ENCODE measurements at regions not wholly inside any gene's neighbourhood (a gene's known extent, or its start where the extent isn't known, plus 50 kb on each side); places are given as distances from the start of the nearest gene placed in this dataset.

GRCh38 chr10:28962768-28963167 lies 285.4 kb downstream of the BAMBI start:
- H3K4me1 Mint-ChIP-seq = no peaks in the 10 kb centered on the region
- Histone ChIP-seq H3K79me2 (ENCODE audit: low read depth) (no peaks in the 10 kb centered on the region), H3K4me1 (no peaks in the 10 kb centered on the region), H3K9me3 (ENCODE audit: low read depth) (no peaks in the 10 kb centered on the region), H3K4me2 (no peak overlapping the region), H3K9ac (no peak overlapping the region), H3F3A (ENCODE audit: low read depth) (no peaks in the 10 kb centered on the region), H2AFZ (replicated peaks) (no peak overlapping the region), H4K20me1 (ENCODE audit: low read depth) (no peaks in the 10 kb centered on the region), H3K27ac (no peak overlapping the region), H3K4me3 (no peak overlapping the region), H3K36me3 (no peaks in the 10 kb centered on the region), H3K27me3 (no peaks in the 10 kb centered on the region)
- H3K36me3 Mint-ChIP-seq = no peaks in the 10 kb centered on the region
- no peak overlapping the region for H3K4me3 Mint-ChIP-seq
- no peak overlapping the region for H3K27ac Mint-ChIP-seq
- TF ChIP-seq EZH2phosphoT487 (IDR thresholded peaks at IDR 0.05) = no peak
- TF ChIP-seq EZH2 (IDR thresholded peaks at IDR 0.05) = no peak
- no peak for TF ChIP-seq CTCF (IDR thresholded peaks at IDR 0.05)
- peaks cover 3% of the 10 kb centered on the region for H3K27me3 Mint-ChIP-seq (ENCODE audit: insufficient read depth, low read depth)
- H3K9me3 Mint-ChIP-seq = peaks cover 6% of the 10 kb centered on the region
- no peak for DNase-seq (ENCODE audit: low spot score)

GRCh38 chr10:28963539-28964221 lies 286.4 kb downstream of the BAMBI start:
- Histone ChIP-seq H3K4me1 (no peaks in the 10 kb centered on the region), H3K27ac (no peak overlapping the region), H3K79me2 (ENCODE audit: low read depth) (no peaks in the 10 kb centered on the region), H3K27me3 (no peaks in the 10 kb centered on the region), H3K36me3 (no peaks in the 10 kb centered on the region), H2AFZ (replicated peaks) (no peak overlapping the region), H3K4me3 (no peak overlapping the region), H4K20me1 (ENCODE audit: low read depth) (no peaks in the 10 kb centered on the region), H3K9me3 (ENCODE audit: low read depth) (no peaks in the 10 kb centered on the region), H3K4me2 (no peak overlapping the region), H3K9ac (no peak overlapping the region), H3F3A (ENCODE audit: low read depth) (no peaks in the 10 kb centered on the region)
- no peak for TF ChIP-seq EZH2 (IDR thresholded peaks at IDR 0.05)
- no peak for TF ChIP-seq EZH2phosphoT487 (IDR thresholded peaks at IDR 0.05)
- TF ChIP-seq CTCF (IDR thresholded peaks at IDR 0.05) = no peak
- Mint-ChIP-seq H3K27me3 (ENCODE audit: insufficient read depth, low read depth) (peaks cover 7% of the 10 kb centered on the region), H3K9me3 (peaks cover 2% of the 10 kb centered on the region), H3K4me1 (no peaks in the 10 kb centered on the region), H3K36me3 (no peaks in the 10 kb centered on the region), H3K4me3 (no peak overlapping the region), H3K27ac (no peak overlapping the region)
- DNase-seq (ENCODE audit: low spot score) = no peak

- Histone ChIP-seq H3K4me1 (no peaks in the 10 kb centered on the region), H3K36me3 (no peaks in the 10 kb centered on the region), H2AFZ (replicated peaks) (no peak overlapping the region), H3K9me3 (ENCODE audit: low read depth) (no peaks in the 10 kb centered on the region), H3K4me3 (no peak overlapping the region), H3K79me2 (ENCODE audit: low read depth) (no peaks in the 10 kb centered on the region), H3K9ac (no peak overlapping the region), H3K27ac (no peak overlapping the region), H3K27me3 (no peaks in the 10 kb centered on the region), H4K20me1 (ENCODE audit: low read depth) (no peaks in the 10 kb centered on the region), H3F3A (ENCODE audit: low read depth) (no peaks in the 10 kb centered on the region), H3K4me2 (no peak overlapping the region)
- Mint-ChIP-seq H3K9me3 (no peaks in the 10 kb centered on the region), H3K4me3 (no peak overlapping the region), H3K27ac (no peak overlapping the region), H3K36me3 (no peaks in the 10 kb centered on the region), H3K4me1 (no peaks in the 10 kb centered on the region), H3K27me3 (ENCODE audit: insufficient read depth, low read depth) (peaks cover 7% of the 10 kb centered on the region)
- TF ChIP-seq CTCF (IDR thresholded peaks at IDR 0.05) (no peak), EZH2 (IDR thresholded peaks at IDR 0.05) (no peak)
- no peak for DNase-seq (ENCODE audit: low spot score)
Measured at GRCh38 chr10:28965937-28966336, 288.6 kb downstream of the BAMBI start.

All from neural progenitor cell (in vitro differentiated cells).